ENCODE measurements at regions not wholly inside any gene's neighbourhood (a gene's known extent, or its start where the extent isn't known, plus 50 kb on each side); places are given as distances from the start of the nearest gene placed in this dataset.
"Not testable (repeated sequence)": the region's sequence is repeated elsewhere in the genome, so short reads cannot be mapped to it uniquely, and the experiment has no call there.

DNA sequence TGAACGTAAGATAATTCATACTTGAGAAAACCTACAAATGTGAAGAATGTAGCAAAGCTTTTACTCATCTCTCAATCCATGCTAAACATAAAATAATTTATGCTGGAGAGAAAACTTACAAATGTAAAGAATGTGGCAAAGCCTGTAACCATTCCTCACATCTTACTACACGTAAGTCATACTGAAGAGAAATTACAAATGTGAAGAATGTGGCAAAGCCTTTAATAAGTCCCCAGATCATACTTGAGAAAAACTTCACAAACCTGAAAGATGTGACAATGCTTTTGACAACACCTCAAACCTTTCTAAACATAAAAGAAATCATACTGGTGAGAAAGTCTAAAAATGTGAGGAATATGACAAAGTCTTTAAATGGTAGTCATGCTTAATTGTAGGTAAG, 89.4 kb downstream of the ZNF675 start:
- no peak for DNase-seq

DNA sequence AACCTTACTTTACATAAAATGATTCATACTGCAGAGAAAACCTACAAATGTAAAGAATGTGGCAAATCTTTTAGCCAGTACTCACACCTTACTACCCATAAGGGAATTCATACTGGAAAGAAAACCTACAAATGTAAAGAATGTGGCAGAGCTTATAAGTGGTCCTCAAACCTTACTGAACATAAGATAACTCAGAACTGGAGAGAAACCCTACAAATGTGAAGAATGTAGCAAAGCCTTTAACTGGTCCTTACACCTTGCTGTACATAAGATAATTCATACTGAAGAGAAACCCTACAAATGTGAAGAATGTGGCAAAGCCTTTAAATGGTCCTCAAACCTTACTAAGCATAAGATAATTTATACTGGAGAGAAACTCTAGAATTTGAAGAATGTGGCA, 90.1 kb downstream of the ZNF675 start:
- DNase-seq, result no peak

DNA sequence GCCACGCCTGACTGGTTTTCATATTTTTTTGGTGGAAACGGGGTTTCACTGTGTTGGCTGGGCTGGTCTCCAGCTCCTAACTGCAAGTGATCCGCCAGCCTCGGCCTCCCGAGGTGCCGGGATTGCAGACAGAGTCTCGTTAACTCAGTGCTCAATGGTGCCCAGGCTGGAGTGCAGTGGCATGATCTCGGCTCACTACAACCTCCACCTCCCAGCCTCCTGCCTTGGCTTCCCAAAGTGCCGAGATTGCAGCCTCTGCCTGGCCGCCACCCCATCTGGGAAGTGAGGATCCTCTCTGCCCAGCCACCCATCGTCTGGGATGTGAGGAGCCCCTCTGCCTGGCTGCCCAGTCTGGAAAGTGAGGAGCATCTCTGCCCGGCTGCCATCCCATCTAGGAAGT, 92.7 kb downstream of the ZNF675 start:
- not testable (repeated sequence) for DNase-seq

DNA sequence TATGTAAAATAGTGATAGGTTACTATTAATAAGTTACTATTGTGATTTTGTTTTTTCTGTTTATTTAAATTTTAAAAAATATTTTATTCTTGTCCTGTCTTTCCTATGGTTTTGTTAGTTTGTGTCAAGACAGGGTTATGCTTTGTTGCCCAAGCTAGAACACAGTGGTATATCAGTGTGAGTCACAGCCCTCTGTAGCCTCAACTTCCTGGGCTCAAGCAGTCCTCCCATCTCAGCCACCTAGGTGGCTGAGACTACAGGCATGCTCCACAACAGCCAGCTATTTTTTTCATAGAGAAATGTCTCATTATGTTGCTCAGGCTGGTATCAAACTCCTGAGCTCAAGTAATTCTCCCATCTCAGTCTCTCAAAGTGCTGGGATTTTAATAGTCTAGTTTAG, 99.5 kb downstream of the ZNF675 start:
- no peak for DNase-seq

DNA sequence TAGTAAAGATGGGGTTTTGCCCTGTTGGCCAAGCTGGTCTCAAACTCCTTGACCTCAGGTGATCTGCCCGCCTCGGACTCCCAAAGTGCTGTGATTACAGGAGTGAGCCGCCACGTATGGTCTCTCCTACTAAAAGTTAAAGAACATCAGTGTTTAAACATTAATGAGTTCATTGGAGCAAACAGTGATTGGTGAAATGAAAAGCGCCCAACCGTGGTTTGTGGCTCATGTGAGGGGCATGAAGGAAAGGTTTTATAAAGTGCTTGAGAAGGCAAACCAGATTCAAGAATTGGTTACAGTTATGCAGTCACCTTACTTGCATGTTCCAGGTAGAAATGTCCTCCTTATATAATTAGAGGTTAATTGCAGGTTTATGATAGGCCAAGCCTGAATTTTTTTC, 109.5 kb downstream of the ZNF675 start:
- DNase-seq, result no peak

DNA sequence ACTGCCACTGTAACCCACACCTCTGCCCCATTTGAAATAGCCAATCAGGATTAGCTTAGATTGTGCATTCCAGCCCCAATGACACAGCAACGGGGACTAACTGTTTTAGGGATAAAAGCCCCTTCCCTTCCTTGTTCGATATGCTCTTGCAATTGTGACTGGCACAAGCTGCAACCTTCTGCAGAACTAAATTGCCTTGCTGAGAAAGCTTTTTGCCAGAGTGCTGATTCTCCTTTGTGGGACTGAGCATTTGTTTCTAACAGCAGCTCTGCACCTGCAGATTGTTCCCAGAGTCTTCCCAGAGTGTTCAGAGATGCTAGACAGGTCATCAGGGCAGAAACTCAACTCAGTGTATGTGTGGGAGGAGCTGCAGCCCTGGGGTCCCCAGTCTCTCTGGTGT, 115.8 kb downstream of the ZNF675 start:
- no peak for DNase-seq

DNA sequence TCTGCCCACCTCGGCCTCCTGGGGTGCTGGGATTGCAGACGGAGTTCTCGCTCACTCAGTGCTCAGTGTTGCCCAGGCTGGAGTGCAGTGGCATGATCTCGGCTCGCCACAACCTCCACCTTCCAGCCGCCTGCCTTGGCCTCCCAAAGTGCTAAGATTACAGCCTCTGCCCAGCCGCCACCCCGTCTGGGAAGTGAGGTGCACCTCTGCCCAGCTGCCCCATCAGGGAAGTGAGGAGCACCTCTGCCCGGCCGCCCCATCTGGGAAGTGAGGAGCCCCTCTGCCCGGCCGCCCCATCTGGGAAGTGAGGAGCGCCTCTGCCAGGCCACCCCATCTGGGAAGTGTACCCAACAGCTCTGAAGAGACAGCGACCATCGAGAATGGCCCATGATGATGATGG, 118.9 kb downstream of the ZNF675 start:
- DNase-seq, result not testable (repeated sequence)

DNA sequence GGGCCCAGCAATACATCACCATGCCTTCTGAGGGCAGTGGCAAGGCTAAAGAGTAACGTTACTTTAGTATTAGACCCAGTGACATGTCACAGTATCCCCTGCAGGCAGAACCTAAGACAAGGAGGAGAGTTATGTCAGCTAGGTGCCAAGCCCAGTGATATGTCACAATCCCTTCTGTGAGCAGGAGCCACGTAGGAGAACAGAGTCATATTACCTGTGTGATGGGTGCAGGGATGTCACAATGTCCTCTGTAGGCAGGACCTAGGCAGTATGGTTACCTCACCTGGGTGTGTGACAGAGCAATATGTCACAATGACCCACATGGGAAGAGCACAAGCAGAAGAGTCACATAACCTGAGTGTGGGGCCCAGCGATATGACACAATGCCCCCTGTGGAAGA, 121.8 kb downstream of the ZNF675 start:
- DNase-seq, result no peak

DNA sequence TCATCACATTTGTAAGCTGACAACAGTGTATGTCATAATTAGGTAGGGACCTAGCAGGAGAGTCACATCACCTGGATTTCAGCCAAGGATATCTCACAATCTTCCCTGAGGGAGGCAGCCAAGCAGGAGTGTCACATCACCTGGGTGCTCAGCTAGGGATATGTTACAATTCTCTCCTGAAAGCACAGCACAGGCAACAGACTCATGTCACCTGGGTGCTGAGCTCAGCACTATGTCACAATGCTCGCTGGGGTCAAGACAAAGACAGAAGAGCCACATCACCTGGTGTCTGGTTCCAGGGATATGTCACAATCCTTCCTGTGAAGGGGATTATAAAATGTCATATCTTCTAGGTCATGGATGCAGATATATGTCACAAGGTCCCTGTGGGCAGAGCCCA, 123.7 kb downstream of the ZNF675 start:
- DNase-seq, result no peak

DNA sequence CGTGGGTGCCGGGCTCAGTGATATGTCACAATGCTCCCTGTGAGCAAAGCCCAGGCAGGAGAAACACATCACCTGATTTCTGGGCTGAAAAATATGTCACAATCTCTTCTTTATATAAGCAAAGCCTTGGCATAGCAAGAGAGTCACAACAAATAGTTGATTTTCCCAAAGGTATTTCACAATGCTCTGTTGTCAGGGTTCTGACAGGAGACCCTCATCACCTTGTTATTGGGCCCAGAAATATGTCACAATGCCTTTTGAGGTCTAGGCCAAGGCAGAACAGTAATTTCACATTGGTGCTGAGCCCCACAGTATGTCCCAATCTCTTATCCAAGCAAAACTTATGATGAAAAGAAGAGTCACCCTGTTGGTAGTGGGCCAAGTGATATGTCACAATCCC, 125.7 kb downstream of the ZNF675 start:
- no peak for DNase-seq

DNA sequence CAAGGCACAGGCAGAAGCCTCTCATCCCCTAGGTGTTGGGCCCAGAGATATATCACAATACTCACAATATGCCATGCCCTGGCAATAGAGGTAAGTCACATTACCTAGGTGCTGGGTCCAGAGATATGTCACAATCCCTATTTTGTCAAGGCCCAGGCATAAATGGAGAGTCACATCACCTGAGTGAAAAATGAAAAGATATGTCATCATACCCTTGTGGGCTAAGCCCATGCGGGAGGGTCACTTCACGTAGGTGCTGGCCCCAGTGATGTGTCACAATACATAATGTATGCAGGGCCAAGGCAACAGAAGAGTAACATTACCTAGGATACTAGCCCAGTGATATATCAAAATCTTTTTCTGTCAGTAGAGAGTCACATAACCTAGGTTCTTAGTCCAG, 127.0 kb downstream of the ZNF675 start:
- no peak for DNase-seq

DNA sequence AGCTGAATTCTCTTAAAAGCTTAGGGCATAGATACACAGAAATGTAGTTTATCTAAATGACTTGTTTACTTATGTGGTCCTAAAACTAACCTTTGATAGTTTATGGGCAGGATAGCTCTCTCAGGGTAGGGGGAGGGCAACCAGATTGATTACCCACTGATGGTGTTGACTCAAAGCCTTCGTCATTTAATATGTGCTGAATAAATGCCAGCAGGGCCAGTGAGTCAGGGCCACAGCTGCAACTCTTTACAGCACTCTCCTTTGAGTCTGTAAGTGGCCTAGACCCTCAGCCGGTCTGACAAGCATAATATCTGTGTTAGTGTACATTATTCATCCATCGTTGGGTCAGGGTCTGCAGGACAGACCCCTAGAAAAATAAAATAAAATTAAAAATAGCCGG, 128.5 kb downstream of the ZNF675 start:
- no peak for DNase-seq

DNA sequence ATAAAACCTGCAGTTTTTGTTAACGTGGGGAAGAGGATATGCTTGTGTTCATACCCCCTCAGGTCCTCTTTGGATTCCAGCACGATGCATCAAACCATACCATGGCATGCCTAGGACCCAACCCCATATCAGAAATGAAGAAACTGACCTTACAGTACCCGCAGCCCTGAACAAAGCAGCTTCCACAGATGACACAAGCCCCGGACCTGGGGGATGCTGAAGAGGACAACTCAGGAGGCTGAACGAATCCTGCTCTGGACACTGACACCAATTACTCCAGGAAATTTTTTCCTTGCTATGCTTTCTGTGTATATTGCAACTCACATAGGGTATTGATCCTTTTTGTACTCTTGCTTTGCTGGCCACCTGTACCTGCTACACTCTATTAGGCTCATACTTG, 129.6 kb downstream of the ZNF675 start:
- DNase-seq, result no peak

DNA sequence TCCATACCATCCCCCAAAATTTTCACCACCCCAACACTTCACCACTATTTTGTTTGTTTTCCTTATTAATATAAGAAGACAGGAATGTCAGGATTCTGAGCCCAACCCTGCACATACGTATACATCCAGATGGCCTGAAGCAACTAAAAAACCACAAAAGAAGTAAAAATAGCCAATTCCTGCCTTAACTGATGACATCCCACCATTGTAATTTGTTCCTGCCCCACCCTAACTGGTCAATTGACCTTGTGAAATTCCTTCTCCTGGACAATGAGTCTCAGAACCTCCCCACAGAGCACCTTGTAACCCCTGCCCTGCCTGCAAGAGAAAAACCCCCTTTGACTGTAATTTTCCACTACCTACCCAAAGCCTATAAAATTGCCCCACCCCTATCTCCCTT, 132.5 kb downstream of the ZNF675 start:
- DNase-seq, result no peak

DNA sequence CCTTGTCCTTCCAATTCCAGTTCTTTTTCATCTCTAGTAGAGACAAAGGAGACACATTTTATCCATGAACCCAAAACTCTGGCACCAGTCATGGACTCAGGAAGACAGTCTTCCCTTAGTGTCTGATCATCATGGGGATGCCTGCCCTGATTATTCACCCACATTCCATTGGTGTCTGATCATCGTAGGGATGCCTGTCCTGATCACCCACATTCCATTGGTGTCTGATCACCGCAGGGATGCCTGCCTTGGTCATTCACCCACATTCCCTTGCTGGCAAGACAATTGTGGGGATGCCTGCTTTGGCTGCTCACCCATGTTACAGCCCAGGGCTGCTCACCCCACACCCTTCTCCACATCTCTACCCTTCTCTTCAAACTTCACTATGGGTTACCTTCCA, 136.9 kb downstream of the ZNF675 start:
- not testable (repeated sequence) for DNase-seq

DNA sequence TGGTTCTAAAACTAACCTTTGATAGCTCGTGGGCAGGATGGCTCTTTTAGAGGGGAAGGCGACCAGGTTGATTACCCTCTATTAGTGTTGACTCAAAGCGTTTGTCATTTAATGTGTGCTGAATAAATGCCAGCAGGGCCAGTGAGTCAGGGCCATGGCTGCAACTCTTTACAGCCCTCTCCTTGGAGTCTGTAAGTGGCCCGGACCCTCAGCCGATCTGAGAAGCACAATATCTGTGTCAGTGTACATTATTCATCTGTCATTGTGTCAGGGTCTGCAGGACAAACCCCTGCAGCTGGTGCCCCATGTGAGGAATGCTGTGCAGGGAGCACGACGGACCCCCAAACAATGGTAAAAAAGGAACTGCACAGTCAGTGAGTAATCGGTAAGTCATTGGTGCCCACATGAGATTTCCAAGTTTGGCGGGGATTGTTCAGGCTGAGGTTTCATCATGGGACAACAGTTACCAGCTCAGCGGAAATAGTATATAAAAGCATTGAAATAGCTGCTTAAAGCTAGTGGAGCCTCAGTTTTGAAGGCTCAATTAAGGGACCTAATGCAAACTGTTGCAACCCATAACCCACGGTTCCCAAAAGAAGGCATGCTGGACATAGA, 139.1 kb downstream of the ZNF675 start:
- no peak for DNase-seq

DNA sequence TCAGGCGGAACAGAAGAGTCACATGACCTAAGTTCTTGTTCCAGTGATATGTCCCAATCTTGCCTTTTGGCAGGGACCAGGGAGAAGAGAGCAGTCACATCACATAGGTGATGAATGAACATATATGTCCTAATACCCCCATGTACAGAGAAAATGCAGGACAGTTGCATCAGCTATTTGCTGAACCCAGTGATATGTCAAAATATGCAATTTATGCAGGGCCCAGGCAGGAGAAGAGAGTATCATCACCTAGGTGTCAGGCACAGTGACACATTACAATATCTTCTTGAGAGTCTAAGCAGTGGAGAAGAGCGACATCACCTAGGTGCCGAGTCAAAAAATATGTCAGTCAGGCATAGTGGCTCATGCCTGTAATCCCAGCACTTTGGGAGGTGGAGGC, 139.9 kb downstream of the ZNF675 start:
- no peak for DNase-seq

DNA sequence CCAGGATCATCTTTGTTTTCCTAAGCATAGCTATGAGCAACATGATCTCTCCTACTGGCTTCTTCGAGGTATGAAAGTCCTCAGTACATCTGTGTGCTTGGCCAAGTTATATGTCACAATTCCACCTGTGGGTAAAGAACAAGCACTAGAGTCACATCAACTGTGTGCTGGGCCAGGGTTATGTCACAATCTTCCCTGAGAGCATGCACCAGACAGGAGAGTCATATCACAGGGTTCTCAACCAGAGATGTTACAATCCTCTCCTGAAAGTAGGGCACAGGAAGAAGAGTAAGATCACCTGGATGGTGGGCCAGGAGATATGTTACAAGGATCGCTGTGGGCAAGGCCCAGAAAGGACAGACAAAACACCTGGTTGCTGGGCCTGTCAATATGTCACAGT, 143.7 kb downstream of the ZNF675 start:
- no peak for DNase-seq

DNA sequence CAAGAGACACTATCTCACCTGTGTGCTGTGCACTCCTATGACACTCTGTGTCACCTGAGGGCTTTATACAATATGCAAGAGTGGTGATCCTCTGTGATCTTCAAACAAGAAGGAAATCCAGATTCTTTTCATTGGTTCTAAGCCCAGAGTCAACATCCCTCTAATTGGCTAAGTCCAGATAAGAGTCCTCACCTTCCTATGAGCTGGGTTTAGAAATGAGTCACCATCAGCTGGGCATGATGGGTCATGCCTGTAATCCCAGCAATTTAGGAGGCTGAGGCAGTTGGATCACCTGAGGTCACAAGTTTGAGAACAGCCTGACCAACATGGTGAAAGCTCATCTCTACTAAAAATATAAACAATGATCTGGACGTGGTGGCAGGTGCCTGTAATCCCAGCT, 144.4 kb downstream of the ZNF675 start:
- DNase-seq, result no peak

DNA sequence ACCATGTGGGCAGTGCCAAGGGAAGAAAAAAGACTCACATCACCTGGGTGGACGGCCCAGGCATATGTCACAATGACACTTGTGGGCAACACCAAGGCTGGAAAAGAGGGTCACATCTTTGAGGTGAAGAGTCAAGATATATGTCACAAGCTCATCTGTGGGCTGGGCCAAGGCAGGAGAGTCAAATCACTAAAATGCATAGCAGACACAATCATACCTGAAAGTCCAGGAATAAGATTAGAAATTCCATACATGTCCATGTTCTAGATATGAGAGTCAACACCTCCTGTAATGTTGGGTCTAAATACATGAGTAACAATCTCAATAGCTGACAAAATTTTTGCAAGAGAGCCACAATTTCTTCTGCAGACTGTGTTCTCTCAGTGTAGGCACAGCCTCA, 145.0 kb downstream of the ZNF675 start:
- no peak for DNase-seq

DNA sequence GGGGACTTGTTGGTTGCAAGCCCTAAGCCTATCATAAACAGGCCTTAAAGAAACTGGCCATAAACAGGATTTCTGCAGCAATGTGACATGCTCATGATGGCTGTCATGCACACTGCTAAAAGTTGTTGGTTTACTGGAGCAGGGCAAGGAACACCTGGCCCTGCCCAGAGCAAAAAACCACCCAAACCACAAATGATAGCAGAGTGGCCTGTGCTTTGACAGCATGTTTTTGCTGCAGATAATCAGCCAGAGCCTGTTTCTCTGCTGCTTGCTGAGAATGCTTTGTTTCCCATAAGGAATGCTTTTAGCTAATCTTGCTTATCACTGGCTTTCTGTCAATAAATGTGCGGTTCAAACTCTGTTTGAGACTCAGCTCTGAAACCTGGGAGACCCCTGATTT, 144.9 kb upstream of the ZNF91 start:
- DNase-seq, result not testable (repeated sequence)

DNA sequence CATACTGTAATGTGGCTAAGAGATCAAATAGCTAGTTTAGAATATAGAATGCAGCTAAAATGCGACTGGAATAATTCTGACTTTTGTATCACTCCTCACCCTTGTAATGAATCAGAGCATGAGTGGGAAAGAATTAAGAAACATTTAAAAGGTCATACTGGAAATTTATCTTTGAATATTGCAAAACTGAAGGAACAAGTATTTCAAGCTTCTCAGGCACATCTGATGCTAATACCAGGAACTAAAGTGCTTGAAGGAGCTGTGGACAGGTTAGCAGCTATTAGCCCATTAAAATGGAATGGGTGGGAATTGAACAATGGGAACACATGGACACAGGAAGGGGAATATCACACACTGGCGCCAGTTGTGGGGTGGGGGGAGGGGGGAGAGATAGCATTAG, 144.2 kb upstream of the ZNF91 start:
- no peak for DNase-seq

DNA sequence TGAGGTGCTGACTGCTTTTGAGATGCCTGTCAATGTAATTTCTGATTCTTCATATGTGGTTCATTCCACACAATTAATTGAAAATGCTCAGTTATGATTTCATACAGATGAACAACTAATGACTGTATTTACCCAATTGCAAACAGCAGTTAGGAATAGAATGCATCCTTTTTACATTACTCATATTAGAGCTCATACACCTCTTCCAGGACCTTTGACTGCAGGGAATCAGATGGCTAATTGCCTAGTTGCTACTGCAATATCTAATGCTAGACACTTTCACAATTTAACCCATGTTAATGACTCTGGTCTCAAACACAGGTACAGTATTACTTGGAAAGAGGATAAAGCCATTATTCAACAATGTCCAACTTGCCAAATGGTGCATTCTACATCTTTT, 141.9 kb upstream of the ZNF91 start:
- DNase-seq, result not testable (repeated sequence)

DNA sequence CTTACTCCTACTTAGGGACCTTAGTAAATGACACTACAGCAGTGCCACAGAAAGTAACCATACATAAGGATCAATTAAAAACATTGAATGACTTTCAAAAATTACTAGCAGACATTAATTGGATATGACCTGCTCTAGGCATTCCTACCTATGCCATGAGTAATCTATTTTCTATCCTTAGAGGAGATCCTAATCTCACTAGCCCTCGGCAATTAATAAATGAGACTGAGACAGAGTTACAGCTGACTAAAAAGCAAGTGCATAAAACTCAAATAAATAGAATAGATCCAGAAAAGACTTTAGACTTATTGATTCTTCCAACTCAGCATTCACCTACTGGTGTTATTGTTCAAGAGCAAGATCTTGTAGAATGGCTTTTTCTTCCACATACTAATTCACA, 141.1 kb upstream of the ZNF91 start:
- not testable (repeated sequence) for DNase-seq

DNA sequence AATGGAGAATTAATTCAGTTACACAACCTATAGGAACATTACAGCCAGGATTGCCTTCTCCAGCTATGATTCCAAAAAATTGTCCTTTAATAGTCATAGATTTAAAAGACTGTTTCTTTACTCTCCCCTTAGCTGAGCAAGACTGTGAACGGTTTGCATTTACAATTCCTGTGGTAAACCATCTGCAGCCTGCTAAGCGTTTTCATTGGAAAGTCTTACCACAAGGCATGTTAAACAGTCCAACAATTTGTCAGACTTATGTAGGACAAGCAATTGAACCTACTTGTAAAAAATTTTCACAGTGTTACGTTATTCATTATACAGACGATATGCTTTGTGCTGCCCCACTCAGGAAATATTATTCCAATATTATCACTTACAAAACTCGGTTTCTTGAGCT, 140.6 kb upstream of the ZNF91 start:
- not testable (repeated sequence) for DNase-seq

DNA sequence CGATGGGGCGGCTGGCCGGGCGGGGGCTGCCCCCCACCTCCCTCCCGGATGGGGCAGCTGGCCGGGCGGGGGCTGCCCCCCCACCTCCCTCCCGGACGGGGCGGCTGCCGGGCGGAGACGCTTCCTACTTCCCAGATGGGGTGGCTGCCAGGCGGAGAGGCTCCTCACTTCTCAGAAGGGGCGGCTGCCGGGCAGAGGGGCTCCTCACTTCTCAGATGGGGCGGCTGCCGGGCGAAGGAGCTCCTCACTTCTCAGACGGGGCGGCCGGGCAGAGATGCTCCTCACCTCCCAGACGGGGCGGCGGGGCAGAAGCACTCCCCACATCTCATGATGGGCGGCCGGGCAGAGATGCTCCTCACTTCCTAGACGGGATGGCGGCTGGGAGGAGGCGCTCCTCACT, 138.2 kb upstream of the ZNF91 start:
- not testable (repeated sequence) for DNase-seq
